PC-9 (cell line): ENCODE measurements at regions not wholly inside any gene's neighbourhood (a gene's known extent, or its start where the extent isn't known, plus 50 kb on each side); places are given as distances from the start of the nearest gene placed in this dataset.

Source experiments
- CTCF ChIP-seq: fragments of 200-600 bp; sonication (generic); conservative IDR thresholded peaks from 2 replicates; pipeline ENCODE4 v1.6.1; 2017; ENCODE audit warnings: mixed run types, antibody characterized with exemption, mild to moderate bottlenecking, moderate library complexity
- EZH2 ChIP-seq: fragments of 200-600 bp; sonication (generic); IDR thresholded peaks from 2 replicates; pipeline ENCODE4 v1.8.0; 2017; ENCODE audit warnings: antibody characterized with exemption, low read depth

GRCh38 chr6:21935142-21935541 is 341.6 kb downstream of the SOX4 start:
- TF ChIP-seq CTCF (no peak), EZH2 (no peak)
